Astrocyte of the hippocampus (primary cell): ENCODE measurements at regions not wholly inside any gene's neighbourhood (a gene's known extent, or its start where the extent isn't known, plus 50 kb on each side); places are given as distances from the start of the nearest gene placed in this dataset.
A peak's percentile ranks its signal among the peaks of the same experiment; 100 is the strongest.
"Not testable (repeated sequence)": the region's sequence is repeated elsewhere in the genome, so short reads cannot be mapped to it uniquely, and the experiment has no call there.

ENCODE experiments used
- DNase-seq: peaks from one replicate; pipeline ENCODE4 v3.0.0; 2011; ENCODE audit warnings: low read depth, low spot score

DNA sequence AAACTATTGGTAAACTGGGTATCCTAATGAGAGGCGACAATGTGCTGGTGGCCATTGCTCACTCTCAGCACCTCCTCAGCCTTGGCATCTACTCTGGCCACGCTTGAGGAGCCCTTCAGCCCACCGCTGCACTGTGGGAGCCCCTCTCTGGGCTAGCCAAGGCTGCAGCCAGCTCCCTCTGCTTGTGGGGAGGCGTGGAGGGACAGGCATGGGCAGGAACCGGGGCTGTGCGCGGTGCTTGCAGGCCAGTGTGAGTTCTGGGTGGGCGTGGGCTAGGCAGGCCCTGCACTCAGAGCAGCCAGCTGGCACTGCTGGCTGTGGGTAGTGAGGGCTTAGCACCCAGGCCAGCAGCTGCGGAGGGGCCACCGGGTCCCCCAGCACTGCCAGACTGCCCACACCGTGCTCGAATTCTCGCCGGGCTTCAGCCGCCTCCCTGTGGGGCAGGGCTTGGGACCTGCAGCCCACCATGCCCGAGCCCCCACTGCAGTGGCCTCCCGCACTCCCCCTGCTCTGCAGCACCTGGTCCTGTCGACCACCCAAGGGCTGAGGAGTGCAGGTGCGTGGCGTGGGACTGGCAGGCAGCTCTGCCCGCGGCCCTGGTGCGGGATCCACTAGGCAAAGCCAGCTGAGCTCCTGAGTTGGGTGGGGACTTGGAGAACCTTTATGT is 575.9 kb upstream of the ANO3 start:
- DNase-seq = no peak

DNA sequence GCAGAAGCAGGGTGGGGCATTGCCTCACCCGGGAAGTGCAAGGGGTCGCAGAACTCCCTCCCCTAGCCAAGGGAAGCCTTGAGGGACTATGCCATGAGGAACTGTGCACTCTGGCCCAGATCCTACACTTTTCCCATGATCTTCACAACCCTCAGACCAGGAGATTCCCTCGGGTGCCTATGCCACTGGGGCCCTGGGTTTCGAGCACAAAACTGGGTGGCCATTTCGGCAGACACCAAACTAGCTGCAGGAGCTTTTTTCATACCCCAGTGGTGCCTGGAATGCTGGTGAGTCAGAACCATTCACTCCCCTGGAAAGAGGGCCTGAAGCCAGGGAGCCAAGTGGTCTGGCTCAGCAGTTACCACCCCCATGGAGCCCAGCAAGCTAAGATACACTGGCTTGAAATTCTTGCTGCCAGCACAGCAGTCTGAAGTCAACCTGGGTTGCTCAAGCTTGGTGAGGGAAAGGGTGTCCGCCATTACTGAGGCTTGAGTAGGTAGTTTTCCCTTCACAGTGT is 573.7 kb upstream of the ANO3 start:
- no peak for DNase-seq

DNA sequence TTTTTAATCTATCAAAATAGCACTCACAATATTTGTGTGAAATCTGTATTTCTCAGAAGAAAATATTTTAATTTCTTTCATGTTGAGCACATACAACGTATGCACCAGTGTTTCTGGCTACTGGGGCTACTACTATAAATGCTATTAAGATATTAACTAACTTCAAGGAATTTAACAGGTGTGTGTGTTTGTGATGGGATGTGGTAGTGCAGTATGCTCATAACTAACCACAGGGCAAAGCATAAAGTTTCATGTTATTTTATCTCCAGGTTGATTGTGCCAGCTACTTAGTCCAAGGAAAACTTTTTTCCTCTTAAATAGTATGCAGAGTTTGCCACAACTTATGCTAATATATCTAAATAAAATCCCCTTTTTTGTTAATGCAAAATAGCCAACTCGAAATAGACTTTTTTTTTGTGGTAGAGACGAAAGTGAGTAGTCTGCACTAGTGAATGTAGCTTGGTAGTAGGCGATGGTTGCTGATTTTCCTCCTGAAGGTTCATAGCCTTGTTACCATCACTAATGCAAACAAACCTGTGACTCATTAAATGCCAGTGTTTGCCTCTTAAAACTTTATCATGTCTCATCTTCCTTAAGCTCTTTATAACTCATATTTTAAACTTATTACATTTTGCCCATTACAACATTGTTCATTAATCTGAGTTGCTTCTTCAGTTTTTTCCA is 565.5 kb upstream of the ANO3 start:
- DNase-seq = no peak

DNA sequence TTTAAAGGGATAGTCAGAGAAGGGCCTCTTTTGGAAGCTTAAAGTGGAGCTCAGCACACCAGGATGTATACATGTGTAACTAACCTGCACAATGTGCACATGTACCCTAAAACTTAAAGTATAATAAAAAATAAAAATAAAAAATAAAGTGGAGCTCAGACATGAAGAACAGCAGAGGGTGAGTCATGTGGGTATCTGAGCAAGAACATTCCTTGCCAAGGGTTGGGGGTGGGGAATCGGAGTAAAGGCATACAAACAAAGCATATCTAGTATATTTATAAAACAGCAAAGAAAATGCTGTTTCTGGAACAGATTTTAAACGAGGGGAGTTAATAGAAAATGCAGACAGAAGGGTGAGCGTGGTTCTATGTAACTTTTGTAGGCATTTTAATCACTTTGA is 562.6 kb upstream of the ANO3 start:
- DNase-seq = no peak

DNA sequence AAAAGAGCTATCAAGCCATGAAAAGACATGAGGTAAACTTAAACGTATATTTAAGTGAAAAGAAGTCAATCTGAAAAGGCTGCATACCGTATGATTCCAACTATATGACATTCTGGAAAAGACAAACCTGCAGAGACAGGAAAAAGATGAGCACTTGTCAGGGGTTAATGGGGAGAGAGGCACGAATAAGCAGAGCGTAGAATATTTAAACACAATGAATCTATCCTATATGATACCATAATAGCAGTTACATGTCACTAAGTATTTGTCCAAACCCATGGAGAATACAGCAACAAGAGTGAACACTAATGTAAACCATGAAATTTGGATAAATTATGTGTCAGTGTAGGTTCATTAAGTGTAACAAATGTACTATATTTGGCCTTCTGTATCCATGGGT is 560.3 kb upstream of the ANO3 start:
- no peak for DNase-seq

DNA sequence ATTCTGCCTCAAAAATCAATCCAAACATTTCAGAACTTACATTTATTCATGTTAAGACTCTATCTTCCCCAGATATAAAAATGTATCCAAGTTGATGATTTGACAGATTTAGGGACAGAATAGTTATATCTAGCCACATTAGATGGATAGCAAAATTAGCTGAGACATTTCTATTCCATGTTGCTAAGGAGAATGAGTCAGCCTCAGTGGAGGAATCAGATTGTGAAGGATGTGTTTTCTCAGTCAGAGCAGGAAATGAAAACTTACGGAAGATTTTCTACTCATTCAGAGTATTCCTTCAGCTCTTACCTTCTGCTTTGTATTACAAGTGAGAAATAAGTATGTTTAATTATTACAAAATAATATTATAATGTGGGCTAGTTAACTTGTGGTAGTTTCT is 556.3 kb upstream of the ANO3 start:
- no peak for DNase-seq

DNA sequence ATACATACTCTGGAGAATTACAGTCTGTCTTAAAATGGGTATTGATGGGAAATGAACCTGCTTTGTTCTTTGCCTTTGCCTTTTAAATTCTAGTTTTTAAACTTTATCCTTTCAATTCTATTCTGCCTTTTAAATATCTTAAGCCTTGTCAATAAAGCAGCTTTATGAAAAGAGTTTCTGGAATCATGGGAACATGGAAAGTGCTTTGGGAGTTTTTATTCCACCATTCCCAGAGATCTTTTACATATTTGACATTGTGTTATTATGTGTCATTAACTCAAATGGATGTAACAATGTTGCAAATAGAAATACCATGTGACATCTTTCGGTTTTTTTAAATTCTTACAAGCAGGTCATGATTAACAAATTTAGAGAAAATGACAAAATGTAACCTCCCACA is 555.7 kb upstream of the ANO3 start:
- no peak for DNase-seq

DNA sequence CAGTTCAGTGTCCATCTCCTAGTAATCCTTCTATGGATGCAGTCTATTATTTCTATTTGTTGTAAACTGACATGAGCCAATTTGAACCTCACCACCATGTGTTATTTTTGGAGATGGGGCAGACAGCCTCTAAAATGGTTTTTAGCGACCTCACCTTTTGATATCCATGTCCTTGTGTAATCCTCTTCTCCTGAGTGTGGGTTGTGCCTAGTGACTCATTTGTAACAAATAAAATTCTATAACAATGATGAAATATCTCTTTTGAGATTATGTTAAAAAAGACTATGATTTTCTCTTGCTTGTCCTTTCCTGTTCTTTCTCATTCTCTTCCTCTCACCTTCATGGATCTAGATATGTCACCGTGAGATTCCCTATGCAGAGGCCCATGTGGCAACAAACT is 554.6 kb upstream of the ANO3 start:
- no peak for DNase-seq

DNA sequence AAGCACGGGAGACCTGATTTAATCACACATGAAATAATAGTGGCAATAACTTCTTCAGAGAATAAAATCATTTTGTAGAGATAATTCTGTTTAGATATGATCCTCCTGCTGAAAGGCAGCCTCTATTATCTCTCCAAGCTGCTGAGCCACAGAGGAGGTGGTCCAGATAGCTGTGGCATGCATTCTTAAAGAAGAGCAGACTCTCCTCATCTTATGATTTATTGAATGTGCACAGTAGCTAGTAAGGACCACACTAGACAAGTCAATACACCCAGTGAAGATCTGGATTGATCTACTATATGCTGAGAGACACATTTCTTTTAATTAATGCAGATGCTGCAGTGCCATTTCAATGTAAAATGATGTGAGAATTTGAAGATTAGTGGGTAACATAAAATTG is 552.9 kb upstream of the ANO3 start:
- no peak for DNase-seq

DNA sequence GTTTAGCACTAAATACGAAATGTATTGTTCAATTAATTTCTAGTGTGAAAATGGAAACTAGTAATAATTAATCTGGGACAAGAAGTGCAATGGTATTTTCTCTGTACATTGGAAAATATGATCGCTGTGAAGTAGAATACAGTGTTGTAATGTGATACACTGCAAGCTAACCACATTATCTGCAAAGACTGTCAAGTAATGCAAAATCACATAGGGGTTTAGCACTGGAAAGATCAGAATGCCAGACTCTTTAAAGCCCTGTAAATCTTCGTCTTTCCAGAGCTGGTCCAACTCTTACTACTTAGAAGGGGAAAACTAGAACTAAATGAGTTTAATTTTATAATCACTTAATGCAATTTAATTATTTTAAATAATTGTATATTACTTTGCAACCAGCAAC is 544.5 kb upstream of the ANO3 start:
- DNase-seq = no peak

DNA sequence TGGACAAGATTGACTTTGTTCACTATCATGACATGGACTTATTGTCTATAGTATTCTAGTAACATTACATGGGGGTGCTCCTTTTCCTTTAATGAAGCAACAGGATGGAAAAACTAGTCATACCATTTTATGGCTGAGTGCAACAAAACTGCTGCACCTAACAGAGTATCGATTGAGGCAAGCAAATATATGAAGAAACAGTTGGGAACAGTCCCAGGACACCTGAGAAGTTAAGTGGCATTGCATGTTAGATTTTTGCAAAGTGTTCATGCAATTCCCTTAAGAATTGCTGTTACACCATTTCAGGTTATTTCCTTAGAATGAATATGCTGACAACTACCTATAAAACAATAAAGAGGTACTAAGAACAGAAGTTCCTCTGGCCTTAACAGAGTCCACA is 541.5 kb upstream of the ANO3 start:
- no peak for DNase-seq

DNA sequence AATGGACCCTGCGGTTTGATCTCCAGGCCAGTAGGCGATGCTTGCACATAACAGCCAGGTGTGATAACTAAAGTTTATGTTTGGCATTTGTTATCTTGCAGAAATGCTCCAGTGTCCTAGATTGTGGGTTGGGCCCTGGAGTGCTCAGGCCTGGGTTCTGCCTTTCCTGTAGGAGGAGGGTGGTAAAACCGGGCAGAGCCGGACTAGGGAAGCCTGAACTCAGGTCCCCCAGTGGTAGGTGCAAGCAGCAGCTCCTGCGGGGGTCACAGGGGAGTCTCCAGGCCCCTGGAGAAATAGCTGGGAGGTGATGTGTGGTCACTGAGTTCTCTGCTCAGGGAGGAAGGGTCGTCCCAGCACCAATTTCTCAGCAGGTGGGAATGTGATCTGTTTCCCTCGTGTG is 538.3 kb upstream of the ANO3 start:
- no peak for DNase-seq

DNA sequence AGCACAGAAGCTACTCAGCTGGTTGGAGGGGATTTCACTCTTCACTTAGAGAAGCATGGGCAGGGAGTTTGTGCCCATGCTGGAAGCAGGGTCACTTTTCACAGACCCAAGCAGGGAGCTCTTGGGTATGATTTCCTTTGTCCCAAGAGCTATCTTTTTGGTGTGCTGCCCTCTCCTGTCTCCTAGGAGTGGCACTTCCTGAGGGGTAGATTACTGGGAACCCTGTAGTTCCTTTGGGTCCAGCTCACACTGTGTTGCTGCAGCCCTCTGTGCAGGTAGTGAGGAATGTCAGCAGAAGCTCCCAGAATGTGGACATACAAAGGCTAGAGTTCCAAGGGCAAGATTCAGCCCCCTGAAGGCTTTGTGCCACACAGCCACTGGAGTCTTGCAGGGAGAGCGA is 537.1 kb upstream of the ANO3 start:
- DNase-seq = no peak

DNA sequence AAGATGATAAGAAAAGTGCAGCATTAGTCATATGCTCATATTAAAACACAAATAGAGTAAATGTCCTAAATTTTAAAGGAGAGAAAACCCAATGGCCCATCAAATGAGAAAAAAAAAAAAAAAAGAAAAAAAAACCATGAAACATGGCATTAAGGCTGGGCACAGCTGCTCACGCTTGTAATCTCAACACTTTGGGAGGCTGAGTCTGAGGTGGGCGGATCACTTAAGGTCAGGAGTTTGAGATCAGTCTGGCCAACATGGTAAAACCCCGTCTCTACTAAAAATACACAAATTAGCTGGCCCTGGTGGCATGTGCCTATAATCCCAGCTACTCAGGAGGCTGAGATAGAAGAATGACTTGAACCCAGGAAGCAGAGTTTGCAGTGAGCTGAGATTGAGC is 515.5 kb upstream of the ANO3 start:
- DNase-seq = no peak

DNA sequence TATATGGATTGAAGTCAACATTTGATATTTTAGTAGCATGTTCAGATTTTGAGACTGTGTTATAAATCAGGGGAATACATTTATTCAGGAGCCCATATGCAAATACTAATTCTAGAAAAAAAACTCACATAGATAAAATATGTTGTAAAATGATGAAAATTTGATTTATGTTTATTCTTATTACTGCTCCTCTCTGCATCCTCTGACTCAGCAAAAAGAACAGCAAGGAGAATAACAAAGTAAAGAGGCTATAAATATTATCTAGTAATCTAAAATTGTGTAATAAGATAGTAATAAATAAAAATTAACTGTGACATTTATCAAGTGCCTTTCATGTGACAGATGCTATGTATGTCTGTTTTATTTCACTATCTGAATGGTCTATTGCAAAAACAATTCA is 507.2 kb upstream of the ANO3 start:
- DNase-seq = no peak

DNA sequence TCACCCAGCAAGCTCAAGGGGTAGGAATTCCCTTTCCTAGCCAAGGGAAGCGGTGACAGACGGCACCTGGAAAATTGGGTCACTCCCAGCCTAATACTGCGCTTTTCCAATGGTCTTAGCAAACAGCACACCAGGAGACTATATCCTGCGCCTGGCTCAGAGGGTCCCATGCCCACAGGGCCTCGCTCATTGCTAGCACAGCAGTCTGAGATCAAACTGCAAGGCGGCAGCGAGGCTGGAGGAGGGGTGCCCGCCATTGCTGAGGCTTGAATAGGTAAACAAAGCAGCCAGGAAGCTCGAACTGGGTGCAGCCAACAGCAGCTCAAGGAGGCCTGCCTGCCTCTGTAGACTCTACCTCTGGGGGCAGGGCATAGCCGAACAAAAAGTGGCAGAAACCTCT is 500.4 kb upstream of the ANO3 start:
- DNase-seq = not testable (repeated sequence)

DNA sequence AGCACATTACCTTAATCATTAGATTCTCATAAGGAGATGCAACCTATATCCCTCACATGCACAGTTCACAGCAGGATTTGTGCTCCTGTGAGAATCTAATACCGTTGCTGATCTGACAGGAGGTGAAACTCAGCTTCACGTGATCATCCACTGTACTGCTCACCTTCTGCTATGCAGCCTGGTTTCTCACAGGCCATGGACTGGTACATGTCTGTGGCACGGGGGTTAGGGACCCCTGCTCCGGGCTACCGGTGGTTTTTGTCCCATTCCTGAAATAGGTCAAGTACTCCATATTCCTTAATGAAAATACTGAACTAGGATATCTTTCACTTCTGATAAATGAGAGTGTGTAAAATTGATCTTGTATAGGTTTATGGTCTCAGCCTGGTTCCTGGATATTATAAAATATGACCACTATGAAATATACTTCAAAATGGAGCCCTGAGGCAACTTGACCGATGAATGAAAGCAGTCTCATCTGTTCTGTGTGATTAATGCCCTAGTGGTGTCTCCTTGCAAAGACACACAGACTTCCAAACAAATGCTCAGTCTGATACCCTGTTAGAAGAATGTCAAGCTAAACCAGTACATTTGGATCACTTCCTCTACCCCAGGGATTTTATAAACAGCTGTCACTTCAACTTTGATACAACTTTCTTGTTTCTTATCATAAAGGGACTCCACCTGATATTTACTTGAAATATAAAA is 492.9 kb upstream of the ANO3 start:
- no peak for DNase-seq

DNA sequence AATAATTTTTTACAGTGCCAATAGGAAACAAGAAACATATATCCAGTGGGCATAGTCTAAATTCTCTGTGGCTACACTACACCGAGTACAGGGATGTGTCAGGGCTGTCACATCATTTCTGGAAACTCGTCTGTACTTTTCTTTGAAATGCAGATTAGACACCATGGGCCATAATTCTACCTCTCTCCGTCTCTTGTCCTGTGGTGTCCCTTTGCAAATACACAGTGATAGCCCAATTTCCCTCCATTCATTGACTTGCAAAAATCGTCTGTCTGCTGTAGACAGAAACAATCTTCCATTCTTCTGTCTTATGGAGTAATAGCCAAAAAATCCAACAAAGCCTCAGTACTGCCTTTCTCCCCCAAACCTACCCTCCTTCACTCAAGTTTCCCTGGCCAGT is 487.1 kb upstream of the ANO3 start:
- no peak for DNase-seq

DNA sequence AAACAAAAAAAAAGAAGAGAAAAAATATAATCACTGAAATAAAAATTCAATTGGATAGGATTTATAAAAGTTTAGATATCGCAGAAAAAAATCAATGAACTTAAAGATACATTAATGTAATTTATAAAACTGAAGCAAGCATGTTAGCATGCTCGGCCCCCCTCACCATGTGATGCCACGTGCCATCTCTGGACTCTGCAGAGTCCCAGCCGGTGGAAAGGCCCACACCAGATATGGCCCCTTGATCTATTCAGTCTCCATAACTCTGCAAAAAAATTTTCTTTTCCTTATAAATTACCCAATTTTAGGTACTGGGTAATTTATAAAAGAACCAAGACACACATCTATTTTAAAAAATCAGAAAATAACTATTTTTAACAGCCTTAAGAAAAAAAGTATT is 476.0 kb upstream of the ANO3 start:
- no peak for DNase-seq

DNA sequence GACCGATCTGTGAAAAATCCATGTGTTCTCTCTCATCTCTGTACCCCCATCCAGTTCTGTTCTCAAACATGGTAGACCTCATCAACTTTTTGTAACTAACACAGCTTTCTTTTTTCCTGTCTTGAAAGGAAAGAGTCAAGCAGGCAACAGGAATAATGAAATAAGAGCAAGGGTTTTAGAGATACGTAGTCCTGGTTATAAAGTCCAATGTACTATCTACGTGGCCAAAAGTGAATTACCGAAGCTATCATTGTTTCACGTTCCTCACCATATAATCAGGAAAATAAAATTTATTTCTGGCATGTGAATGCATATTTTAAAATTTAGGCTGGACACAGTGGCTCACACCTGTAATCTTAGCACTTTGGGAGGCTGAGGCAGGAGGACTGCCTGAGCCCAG is 472.2 kb upstream of the ANO3 start:
- no peak for DNase-seq

DNA sequence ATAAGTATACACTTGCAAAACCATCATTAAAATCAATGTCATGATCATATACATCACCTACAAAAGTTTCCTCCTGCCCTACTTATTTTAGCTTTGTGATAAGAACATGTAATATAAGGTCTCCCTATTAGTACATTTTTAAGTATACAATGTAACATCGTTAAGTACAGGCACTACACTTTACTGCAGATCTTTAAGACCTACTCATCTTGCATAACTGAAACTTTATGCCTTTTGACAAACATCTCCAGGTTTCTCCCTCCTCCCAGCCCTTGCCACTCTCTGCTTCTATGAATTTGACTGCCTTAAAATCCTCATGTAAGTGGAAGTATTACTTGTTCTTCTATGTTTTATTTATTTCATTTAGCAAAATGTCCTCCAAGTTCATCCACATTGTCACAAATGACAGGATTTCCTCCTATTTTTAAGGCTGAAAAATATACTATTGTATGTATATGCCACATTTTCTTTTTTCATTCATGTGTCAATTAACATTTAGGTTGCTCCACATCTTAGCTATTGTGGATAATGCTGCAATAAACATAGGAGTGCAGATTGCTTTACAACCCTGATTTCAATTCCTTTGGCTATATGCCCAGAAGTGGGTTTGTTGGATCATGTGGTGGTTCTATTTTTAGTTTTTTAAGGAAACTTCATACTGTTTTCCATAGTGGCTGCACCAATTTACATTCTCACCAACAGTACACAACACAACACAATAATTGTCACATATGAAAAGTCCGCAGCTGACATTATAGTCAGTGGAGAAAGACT is 471.1 kb upstream of the ANO3 start:
- peak; percentile 32 for DNase-seq

DNA sequence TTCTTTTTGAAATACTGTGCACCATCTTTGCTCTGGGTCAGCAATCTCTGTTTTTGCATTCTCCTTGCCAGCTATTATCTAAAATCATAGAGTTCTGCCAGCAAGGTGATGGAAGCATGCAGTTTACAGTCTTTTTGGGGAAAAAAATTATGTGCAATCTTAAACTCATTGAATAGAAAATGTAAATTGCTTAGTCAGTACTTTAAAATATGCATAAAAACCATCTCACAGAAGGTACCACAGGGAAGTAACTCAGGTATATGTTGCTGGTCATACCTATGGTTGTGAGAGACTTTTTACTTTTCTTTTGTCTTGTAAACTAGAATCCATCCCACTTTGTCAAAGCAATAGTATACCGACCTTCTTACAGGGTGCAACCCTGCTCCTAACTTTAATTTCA is 469.8 kb upstream of the ANO3 start:
- no peak for DNase-seq
